ENCODE measurements at regions not wholly inside any gene's neighbourhood (a gene's known extent, or its start where the extent isn't known, plus 50 kb on each side); places are given as distances from the start of the nearest gene placed in this dataset.

- TF ChIP-seq, protein P1, sequence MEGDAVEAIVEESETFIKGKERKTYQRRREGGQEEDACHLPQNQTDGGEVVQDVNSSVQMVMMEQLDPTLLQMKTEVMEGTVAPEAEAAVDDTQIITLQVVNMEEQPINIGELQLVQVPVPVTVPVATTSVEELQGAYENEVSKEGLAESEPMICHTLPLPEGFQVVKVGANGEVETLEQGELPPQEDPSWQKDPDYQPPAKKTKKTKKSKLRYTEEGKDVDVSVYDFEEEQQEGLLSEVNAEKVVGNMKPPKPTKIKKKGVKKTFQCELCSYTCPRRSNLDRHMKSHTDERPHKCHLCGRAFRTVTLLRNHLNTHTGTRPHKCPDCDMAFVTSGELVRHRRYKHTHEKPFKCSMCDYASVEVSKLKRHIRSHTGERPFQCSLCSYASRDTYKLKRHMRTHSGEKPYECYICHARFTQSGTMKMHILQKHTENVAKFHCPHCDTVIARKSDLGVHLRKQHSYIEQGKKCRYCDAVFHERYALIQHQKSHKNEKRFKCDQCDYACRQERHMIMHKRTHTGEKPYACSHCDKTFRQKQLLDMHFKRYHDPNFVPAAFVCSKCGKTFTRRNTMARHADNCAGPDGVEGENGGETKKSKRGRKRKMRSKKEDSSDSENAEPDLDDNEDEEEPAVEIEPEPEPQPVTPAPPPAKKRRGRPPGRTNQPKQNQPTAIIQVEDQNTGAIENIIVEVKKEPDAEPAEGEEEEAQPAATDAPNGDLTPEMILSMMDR (IDR thresholded peaks at IDR 0.05) = no peak
- no peak for TF ChIP-seq POLR2A (IDR thresholded peaks at IDR 0.05)
- no peak for TF ChIP-seq EP300 (IDR thresholded peaks at IDR 0.05)
- TF ChIP-seq POLR2AphosphoS5 (IDR thresholded peaks at IDR 0.05) = no peak
These were observed 264.8 kb downstream of the GASK1B start for GRCh38 chr4:157908031-157908430.

All from sigmoid colon (tissue), 4 donors.